Endodermal cell (in vitro differentiated cells): ENCODE measurements at regions not wholly inside any gene's neighbourhood (a gene's known extent, or its start where the extent isn't known, plus 50 kb on each side); places are given as distances from the start of the nearest gene placed in this dataset.

Experiments used
- DNase-seq: peaks from one replicate; pipeline ENCODE4 v3.0.0-alpha.2; 2017
- H3K27ac ChIP-seq: 2 replicates; pipeline ENCODE4 v1.5.1; 2013; ENCODE audit warnings: mild to moderate bottlenecking, low read depth, low read length, moderate library complexity
- H3K27me3 ChIP-seq: 2 replicates; pipeline ENCODE4 v1.6.1; 2013; ENCODE audit warnings: mild to moderate bottlenecking, low read length, moderate library complexity; ENCODE audit not compliant: insufficient read depth, control insufficient read depth, poor library complexity, severe bottlenecking
- H3K36me3 ChIP-seq: 2 replicates; pipeline ENCODE4 v1.7.0; 2013; ENCODE audit warnings: mild to moderate bottlenecking, low read length, moderate library complexity; ENCODE audit not compliant: control insufficient read depth, insufficient read depth
- H3K4me1 ChIP-seq: one replicate; pipeline ENCODE4 v1.7.0; 2013; ENCODE audit warnings: low read length; ENCODE audit not compliant: control insufficient read depth, insufficient read depth
- H3K4me3 ChIP-seq: 2 replicates; pipeline ENCODE4 v1.5.1; 2013; ENCODE audit warnings: mild to moderate bottlenecking, low read length, moderate library complexity
- H3K9ac ChIP-seq: 2 replicates; pipeline ENCODE4 v1.6.1; 2013; ENCODE audit warnings: mild to moderate bottlenecking, low read length, moderate library complexity; ENCODE audit not compliant: poor library complexity, severe bottlenecking; ENCODE audit errors: extremely low read depth
- H3K9me3 ChIP-seq: 2 replicates; pipeline ENCODE4 v1.6.1; 2013; ENCODE audit warnings: mild to moderate bottlenecking, low read length, moderate library complexity; ENCODE audit not compliant: control insufficient read depth
- H3K27ac Mint-ChIP-seq: 2 replicates; pipeline ENCODE4 v1.8.0; 2020; ENCODE audit warnings: mixed read lengths
- H3K27me3 Mint-ChIP-seq: 2 replicates; pipeline ENCODE4 v1.8.0; 2021; ENCODE audit warnings: mild to moderate bottlenecking, mixed read lengths; ENCODE audit not compliant: insufficient read depth
- H3K36me3 Mint-ChIP-seq: 2 replicates; pipeline ENCODE4 v1.8.0; 2020; ENCODE audit warnings: low read depth, mixed read lengths
- H3K4me1 Mint-ChIP-seq: 2 replicates; pipeline ENCODE4 v1.8.0; 2020; ENCODE audit warnings: mixed read lengths
- H3K4me3 Mint-ChIP-seq: 2 replicates; pipeline ENCODE4 v1.8.0; 2020; ENCODE audit warnings: mild to moderate bottlenecking, moderate library complexity, mixed read lengths
- H3K9me3 Mint-ChIP-seq: 2 replicates; pipeline ENCODE4 v1.8.0; 2020; ENCODE audit warnings: mild to moderate bottlenecking, mixed read lengths
- CTCF ChIP-seq: fragments of 200-600 bp; sonication (generic); conservative IDR thresholded peaks from 2 replicates; pipeline ENCODE4 v1.5.0; 2021; ENCODE audit warnings: antibody characterized with exemption, mild to moderate bottlenecking
- WGBS, 2 experiments: methylation state at CpG; one replicate each; pipeline versions ENCODE4 v1.1.5 to v1.1.7; 2013; ENCODE audit warnings: missing lambda C conversion rate in 2 of 2, mixed read lengths in 1 of 2; ENCODE audit not compliant: insufficient coverage in 1 of 2, insufficient read length in 1 of 2; 5-methylcytosine and 5-hydroxymethylcytosine counted together

GRCh38 chr1:113223040-113223439, 150.0 kb downstream of the LRIG2 start:
- peaks cover 41% of the 10 kb centered on the region for H3K4me1 Mint-ChIP-seq
- WGBS, 2 experiments, result 100% methylated on average over 1 of the region's 2 CpGs; no CpG with 5 or more reads in 1 of the 2 experiments
- no peaks in the 10 kb centered on the region for H3K27me3 Mint-ChIP-seq
- H3K27me3 ChIP-seq, result no peaks in the 10 kb centered on the region
- no peak overlapping the region for H3K9ac ChIP-seq
- TF ChIP-seq CTCF, result no peak
- DNase-seq, result no peak
- H3K36me3 ChIP-seq, result no peaks in the 10 kb centered on the region
- no peak overlapping the region for H3K27ac ChIP-seq
- H3K4me1 ChIP-seq, result peaks cover 28% of the 10 kb centered on the region
- no peaks in the 10 kb centered on the region for H3K36me3 Mint-ChIP-seq
- no peak overlapping the region for H3K4me3 ChIP-seq
- peaks cover 8% of the 10 kb centered on the region for H3K9me3 Mint-ChIP-seq
- H3K9me3 ChIP-seq, result peaks cover 11% of the 10 kb centered on the region
- no peak overlapping the region for H3K4me3 Mint-ChIP-seq
- H3K27ac Mint-ChIP-seq, result no peak overlapping the region

GRCh38 chr1:113223546-113223945, 150.5 kb downstream of the LRIG2 start:
- H3K4me3 ChIP-seq, result no peak overlapping the region
- no peak overlapping the region for H3K9ac ChIP-seq
- Mint-ChIP-seq H3K27me3 (no peaks in the 10 kb centered on the region), H3K4me3 (no peak overlapping the region), H3K9me3 (peaks cover 8% of the 10 kb centered on the region), H3K36me3 (no peaks in the 10 kb centered on the region), H3K27ac (peak overlapping the region; percentile 73), H3K4me1 (peaks cover 36% of the 10 kb centered on the region)
- H3K27ac ChIP-seq, result no peak overlapping the region
- peak; percentile 62 for DNase-seq
- H3K9me3 ChIP-seq, result peaks cover 11% of the 10 kb centered on the region
- 67 to 82% methylated on average over 8 to 9 of the region's 9 CpGs for WGBS, 2 experiments
- TF ChIP-seq CTCF, result no peak
- H3K27me3 ChIP-seq, result no peaks in the 10 kb centered on the region
- peaks cover 23% of the 10 kb centered on the region for H3K4me1 ChIP-seq
- no peaks in the 10 kb centered on the region for H3K36me3 ChIP-seq

- no peak overlapping the region for H3K4me3 Mint-ChIP-seq
- 82 to 92% methylated on average over 6 to 10 of the region's 10 CpGs for WGBS, 2 experiments
- Histone ChIP-seq H3K27ac (no peak overlapping the region), H3K4me1 (peaks cover 2% of the 10 kb centered on the region), H3K36me3 (no peaks in the 10 kb centered on the region), H3K27me3 (no peaks in the 10 kb centered on the region), H3K9me3 (peaks cover 11% of the 10 kb centered on the region), H3K9ac (no peak overlapping the region), H3K4me3 (no peak overlapping the region)
- H3K9me3 Mint-ChIP-seq, result peaks cover 8% of the 10 kb centered on the region
- no peak overlapping the region for H3K27ac Mint-ChIP-seq
- no peak for TF ChIP-seq CTCF
- no peak for DNase-seq
- H3K36me3 Mint-ChIP-seq, result no peaks in the 10 kb centered on the region
- peaks cover 18% of the 10 kb centered on the region for H3K4me1 Mint-ChIP-seq
- H3K27me3 Mint-ChIP-seq, result peaks cover 3% of the 10 kb centered on the region
Observed at GRCh38 chr1:113226148-113226547, 153.2 kb downstream of the LRIG2 start.
